ENCODE measurements at regions not wholly inside any gene's neighbourhood (a gene's known extent, or its start where the extent isn't known, plus 50 kb on each side); places are given as distances from the start of the nearest gene placed in this dataset.
"Not testable (repeated sequence)": the region's sequence is repeated elsewhere in the genome, so short reads cannot be mapped to it uniquely, and the experiment has no call there.

- no peak overlapping the region for H3K4me2 ChIP-seq
- no peak for TF ChIP-seq Cebpa-rat (IDR thresholded peaks at IDR 0.05)
- H4K20me1 ChIP-seq: no peaks in the 10 kb centered on the region
- no peaks in the 10 kb centered on the region for H3K36me3 ChIP-seq
- no peak overlapping the region for H3K27ac ChIP-seq
- H3K9ac ChIP-seq: no peak overlapping the region
- no peaks in the 10 kb centered on the region for H3K4me1 ChIP-seq
- H3K4me3 ChIP-seq: no peak overlapping the region
- H3K27me3 ChIP-seq: no peaks in the 10 kb centered on the region
- no peaks in the 10 kb centered on the region for H3K9me3 ChIP-seq
Observed at GRCh38 chr11:106533046-106533445, 455.6 kb downstream of the AASDHPPT start.

- H3K27ac ChIP-seq: no peak overlapping the region
- no peaks in the 10 kb centered on the region for H3K36me3 ChIP-seq
- H3K4me1 ChIP-seq: no peaks in the 10 kb centered on the region
- H3K4me3 ChIP-seq: no peak overlapping the region
- no peaks in the 10 kb centered on the region for H4K20me1 ChIP-seq
- TF ChIP-seq Cebpa-rat (IDR thresholded peaks at IDR 0.05): no peak
- H3K9ac ChIP-seq: no peak overlapping the region
- no peaks in the 10 kb centered on the region for H3K27me3 ChIP-seq
- H3K9me3 ChIP-seq: no peaks in the 10 kb centered on the region
- no peak overlapping the region for H3K4me2 ChIP-seq
Observed at GRCh38 chr11:106540001-106540400, 462.5 kb downstream of the AASDHPPT start.

- no peak overlapping the region for H3K4me3 ChIP-seq
- no peak for TF ChIP-seq Cebpa-rat (IDR thresholded peaks at IDR 0.05)
- H3K4me1 ChIP-seq: no peaks in the 10 kb centered on the region
- peaks cover 16% of the 10 kb centered on the region for H3K9me3 ChIP-seq
- no peak overlapping the region for H3K27ac ChIP-seq
- no peaks in the 10 kb centered on the region for H3K36me3 ChIP-seq
- no peak overlapping the region for H3K4me2 ChIP-seq
- H3K27me3 ChIP-seq: no peaks in the 10 kb centered on the region
- no peaks in the 10 kb centered on the region for H4K20me1 ChIP-seq
- H3K9ac ChIP-seq: no peak overlapping the region
Observed at GRCh38 chr11:106548406-106548805, 469.9 kb downstream of the GUCY1A2 start.

GRCh38 chr11:106551744-106552673, 466.3 kb downstream of the GUCY1A2 start:
- H3K4me3 ChIP-seq: no peak overlapping the region
- H4K20me1 ChIP-seq: no peaks in the 10 kb centered on the region
- H3K4me2 ChIP-seq: no peak overlapping the region
- no peak overlapping the region for H3K27ac ChIP-seq
- no peaks in the 10 kb centered on the region for H3K36me3 ChIP-seq
- H3K9me3 ChIP-seq: peaks cover 22% of the 10 kb centered on the region
- no peak for TF ChIP-seq Cebpa-rat (IDR thresholded peaks at IDR 0.05)
- H3K9ac ChIP-seq: no peak overlapping the region
- no peaks in the 10 kb centered on the region for H3K4me1 ChIP-seq
- no peaks in the 10 kb centered on the region for H3K27me3 ChIP-seq

GRCh38 chr11:106552694-106553203, 465.5 kb downstream of the GUCY1A2 start:
- no peaks in the 10 kb centered on the region for H3K4me1 ChIP-seq
- H3K4me3 ChIP-seq: no peak overlapping the region
- no peaks in the 10 kb centered on the region for H3K36me3 ChIP-seq
- peaks cover 22% of the 10 kb centered on the region for H3K9me3 ChIP-seq
- no peak for TF ChIP-seq Cebpa-rat (IDR thresholded peaks at IDR 0.05)
- no peak overlapping the region for H3K9ac ChIP-seq
- no peak overlapping the region for H3K4me2 ChIP-seq
- H3K27ac ChIP-seq: no peak overlapping the region
- H3K27me3 ChIP-seq: no peaks in the 10 kb centered on the region
- H4K20me1 ChIP-seq: no peaks in the 10 kb centered on the region

GRCh38 chr11:106553304-106553703, 465.0 kb downstream of the GUCY1A2 start:
- H4K20me1 ChIP-seq: no peaks in the 10 kb centered on the region
- H3K9ac ChIP-seq: no peak overlapping the region
- no peaks in the 10 kb centered on the region for H3K4me1 ChIP-seq
- TF ChIP-seq Cebpa-rat (IDR thresholded peaks at IDR 0.05): no peak
- peaks cover 22% of the 10 kb centered on the region for H3K9me3 ChIP-seq
- H3K36me3 ChIP-seq: no peaks in the 10 kb centered on the region
- H3K4me2 ChIP-seq: no peak overlapping the region
- no peaks in the 10 kb centered on the region for H3K27me3 ChIP-seq
- no peak overlapping the region for H3K4me3 ChIP-seq
- no peak overlapping the region for H3K27ac ChIP-seq

GRCh38 chr11:106555566-106556250, 462.6 kb downstream of the GUCY1A2 start:
- not testable (repeated sequence) for H4K20me1 ChIP-seq, H3K36me3 ChIP-seq, H3K4me3 ChIP-seq, H3K27me3 ChIP-seq, H3K9ac ChIP-seq, H3K4me2 ChIP-seq, H3K4me1 ChIP-seq, H3K27ac ChIP-seq
- H3K9me3 ChIP-seq: peaks cover 22% of the 10 kb centered on the region

- H3K9ac ChIP-seq: no peak overlapping the region
- H3K4me3 ChIP-seq: no peak overlapping the region
- no peak overlapping the region for H3K27ac ChIP-seq
- no peak for TF ChIP-seq Cebpa-rat (IDR thresholded peaks at IDR 0.05)
- no peaks in the 10 kb centered on the region for H3K9me3 ChIP-seq
- H3K4me1 ChIP-seq: no peaks in the 10 kb centered on the region
- no peaks in the 10 kb centered on the region for H3K36me3 ChIP-seq
- H4K20me1 ChIP-seq: no peaks in the 10 kb centered on the region
- H3K27me3 ChIP-seq: no peaks in the 10 kb centered on the region
- no peak overlapping the region for H3K4me2 ChIP-seq
Observed at GRCh38 chr11:106565326-106565725, 452.9 kb downstream of the GUCY1A2 start.

- no peak overlapping the region for H3K27ac ChIP-seq
Observed at GRCh38 chr11:106568632-106569031, 449.6 kb downstream of the GUCY1A2 start.

GRCh38 chr11:106577384-106577783, 440.9 kb downstream of the GUCY1A2 start:
- not testable (repeated sequence) for H3K9me3 ChIP-seq, H3K27ac ChIP-seq, H3K4me3 ChIP-seq, H4K20me1 ChIP-seq, H3K27me3 ChIP-seq, H3K9ac ChIP-seq, H3K36me3 ChIP-seq
- H3K4me2 ChIP-seq: peak overlapping the region; percentile 61
- peaks cover 11% of the 10 kb centered on the region for H3K4me1 ChIP-seq

More at GRCh38 chr11:106568632-106569031, 449.6 kb downstream of the GUCY1A2 start:
- H3K36me3 ChIP-seq: no peaks in the 10 kb centered on the region
- H3K4me1 ChIP-seq: no peaks in the 10 kb centered on the region
- H4K20me1 ChIP-seq: no peaks in the 10 kb centered on the region
- no peak overlapping the region for H3K4me3 ChIP-seq
- no peak overlapping the region for H3K4me2 ChIP-seq
- no peaks in the 10 kb centered on the region for H3K27me3 ChIP-seq
- TF ChIP-seq Cebpa-rat (IDR thresholded peaks at IDR 0.05): no peak
- no peak overlapping the region for H3K9ac ChIP-seq
- H3K9me3 ChIP-seq: peaks cover 5% of the 10 kb centered on the region; the same call in 1 of the 2 replicates
